ENCODE measurements at regions not wholly inside any gene's neighbourhood (a gene's known extent, or its start where the extent isn't known, plus 50 kb on each side); places are given as distances from the start of the nearest gene placed in this dataset.

DNA sequence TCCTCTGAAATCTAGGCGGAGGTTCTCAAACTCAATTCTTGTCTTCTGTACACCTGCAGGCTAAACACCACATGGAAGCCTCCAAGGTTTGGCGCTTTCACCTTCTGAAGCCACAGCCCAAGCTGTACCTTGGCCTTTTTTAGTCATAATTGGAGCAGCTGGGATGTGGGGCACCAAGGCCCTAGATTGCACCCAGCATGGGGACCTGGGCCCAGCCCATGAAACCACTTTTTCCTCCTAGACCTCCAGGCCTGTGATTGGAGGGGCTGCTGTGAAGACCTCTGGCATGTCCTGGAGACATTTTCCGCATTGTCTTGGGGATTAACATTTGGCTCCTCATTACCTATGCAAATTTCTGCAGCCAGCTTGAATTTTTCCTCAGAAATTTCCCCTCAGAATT lies 181.0 kb downstream of the TYW3 start:
- H3K79me1 ChIP-seq (ENCODE audit: insufficient read depth, low read depth, low read length, poor library complexity, severe bottlenecking): no peaks in the 10 kb centered on the region
- H2BK120ac ChIP-seq (ENCODE audit: low read depth, low read length, poor library complexity, severe bottlenecking): no peak overlapping the region
- Mint-ChIP-seq H3K27ac (no peak overlapping the region), H3K4me3 (no peak overlapping the region), H3K9me3 (peaks cover 33 to 42% of the 10 kb centered on the region in 2 experiments), H3K27me3 (ENCODE audit: low read depth) (peaks cover 5% of the 10 kb centered on the region; the same call in 1 of the 2 replicates), H3K4me1 (no peaks in the 10 kb centered on the region), H3K36me3 (ENCODE audit: insufficient read depth in 1 of 3, low read depth in 3 of 3) (peaks cover 11 to 13% (median 13%) of the 10 kb centered on the region in 3 experiments; a peak in 6 of 7 replicates)
- H4K8ac ChIP-seq (replicated peaks; ENCODE audit: insufficient read length, low read depth, low read length): no peak overlapping the region
- H3T11ph ChIP-seq (ENCODE audit: low read length): no peak overlapping the region
- DNase-seq: no peak
- no peak overlapping the region for H3K18ac ChIP-seq (ENCODE audit: insufficient read length, low read depth, low read length)
- no peak overlapping the region for H3K4ac ChIP-seq (ENCODE audit: low read depth, low read length)
- H2BK12ac ChIP-seq (ENCODE audit: insufficient read length, low read depth, low read length): no peak overlapping the region
- no peaks in the 10 kb centered on the region for H3K9me3 ChIP-seq (ENCODE audit: control insufficient read depth, low read depth, low read length)
- no peak overlapping the region for H2AK5ac ChIP-seq (ENCODE audit: insufficient read length, low read length)
- H3K23ac ChIP-seq (ENCODE audit: insufficient read length, low read depth, low read length): no peak overlapping the region
- no peaks in the 10 kb centered on the region for H3K23me2 ChIP-seq (ENCODE audit: insufficient read length, low read depth, low read length, poor library complexity, severe bottlenecking)
- no CpG with 5 or more reads among the region's 3 CpGs for WGBS (ENCODE audit: extremely low coverage, insufficient read length, low lambda C conversion rate)
- H3K14ac ChIP-seq (ENCODE audit: insufficient read depth, low read length): no peak overlapping the region
- H2BK15ac ChIP-seq (ENCODE audit: low read depth, low read length): no peak overlapping the region
- TF ChIP-seq, protein P1, sequence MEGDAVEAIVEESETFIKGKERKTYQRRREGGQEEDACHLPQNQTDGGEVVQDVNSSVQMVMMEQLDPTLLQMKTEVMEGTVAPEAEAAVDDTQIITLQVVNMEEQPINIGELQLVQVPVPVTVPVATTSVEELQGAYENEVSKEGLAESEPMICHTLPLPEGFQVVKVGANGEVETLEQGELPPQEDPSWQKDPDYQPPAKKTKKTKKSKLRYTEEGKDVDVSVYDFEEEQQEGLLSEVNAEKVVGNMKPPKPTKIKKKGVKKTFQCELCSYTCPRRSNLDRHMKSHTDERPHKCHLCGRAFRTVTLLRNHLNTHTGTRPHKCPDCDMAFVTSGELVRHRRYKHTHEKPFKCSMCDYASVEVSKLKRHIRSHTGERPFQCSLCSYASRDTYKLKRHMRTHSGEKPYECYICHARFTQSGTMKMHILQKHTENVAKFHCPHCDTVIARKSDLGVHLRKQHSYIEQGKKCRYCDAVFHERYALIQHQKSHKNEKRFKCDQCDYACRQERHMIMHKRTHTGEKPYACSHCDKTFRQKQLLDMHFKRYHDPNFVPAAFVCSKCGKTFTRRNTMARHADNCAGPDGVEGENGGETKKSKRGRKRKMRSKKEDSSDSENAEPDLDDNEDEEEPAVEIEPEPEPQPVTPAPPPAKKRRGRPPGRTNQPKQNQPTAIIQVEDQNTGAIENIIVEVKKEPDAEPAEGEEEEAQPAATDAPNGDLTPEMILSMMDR (conservative IDR thresholded peaks at IDR 0.05): no peak
- no peaks in the 10 kb centered on the region for H3K4me1 ChIP-seq (ENCODE audit: insufficient read depth, low read length)
- no peaks in the 10 kb centered on the region for H4K20me1 ChIP-seq (ENCODE audit: control insufficient read depth, insufficient read depth, insufficient read length)
- H3K27ac ChIP-seq (ENCODE audit: insufficient read length, low read depth, low read length): no peak overlapping the region
- no peak overlapping the region for H2BK5ac ChIP-seq (ENCODE audit: insufficient read length, low read length)
- no peak overlapping the region for H3K56ac ChIP-seq (ENCODE audit: insufficient read length, low read depth, low read length)
- H4K5ac ChIP-seq (ENCODE audit: insufficient read length, low read depth, low read length): no peak overlapping the region
- no peak overlapping the region for H3K4me2 ChIP-seq (ENCODE audit: insufficient read depth, insufficient read length, low read length)
- H2AFZ ChIP-seq (ENCODE audit: low read length): no peak overlapping the region
- H2BK20ac ChIP-seq (ENCODE audit: low read depth, low read length, poor library complexity, severe bottlenecking): no peak overlapping the region
- H3K9ac ChIP-seq (ENCODE audit: extremely low read depth, insufficient read length, low read length): no peak overlapping the region
- no peaks in the 10 kb centered on the region for H3K27me3 ChIP-seq (ENCODE audit: insufficient read depth, low read length)
- H4K91ac ChIP-seq (ENCODE audit: insufficient read length, low read depth, low read length): no peak overlapping the region
- no peaks in the 10 kb centered on the region for H3K79me2 ChIP-seq (ENCODE audit: insufficient read depth, low read length)

Data from H9 (cell line).